ENCODE measurements at regions not wholly inside any gene's neighbourhood (a gene's known extent, or its start where the extent isn't known, plus 50 kb on each side); places are given as distances from the start of the nearest gene placed in this dataset.

- Histone ChIP-seq H3K4me3 (ENCODE audit: low read length, poor library complexity, severe bottlenecking) (no peak overlapping the region), H3K4me1 (ENCODE audit: insufficient read depth, low read length, poor library complexity, severe bottlenecking) (no peaks in the 10 kb centered on the region), H3K9me2 (replicated peaks; ENCODE audit: low read depth, low read length) (no peaks in the 10 kb centered on the region), H3F3A (ENCODE audit: low read depth) (no peaks in the 10 kb centered on the region), H3K79me2 (ENCODE audit: insufficient read depth, low read length) (no peaks in the 10 kb centered on the region), H2AFZ (ENCODE audit: low read length) (no peak overlapping the region), H3K4me2 (ENCODE audit: low read depth, low read length, poor library complexity, severe bottlenecking) (no peak overlapping the region), H3K9ac (ENCODE audit: low read depth, low read length, poor library complexity, severe bottlenecking) (no peak overlapping the region), H3K9me3 (ENCODE audit: insufficient read depth, low read depth, low read length) (no peaks in the 10 kb centered on the region), H3K36me3 (ENCODE audit: insufficient read depth, low read length) (no peaks in the 10 kb centered on the region), H4K20me1 (ENCODE audit: insufficient read depth, low read length, poor library complexity, severe bottlenecking) (no peaks in the 10 kb centered on the region), H3K27me3 (ENCODE audit: insufficient read depth, low read length, poor library complexity, severe bottlenecking) (no peaks in the 10 kb centered on the region)
- TF ChIP-seq CTCF (conservative IDR thresholded peaks at IDR 0.05; ENCODE audit: low read length) (no peak), EZH2phosphoT487 (IDR thresholded peaks at IDR 0.05; ENCODE audit: borderline replicate concordance) (no peak)
Measured at GRCh38 chr1:214979191-214979590, 103.3 kb upstream of the KCNK2 start.

GRCh38 chr1:214980921-214981320, 101.6 kb upstream of the KCNK2 start:
- H3K27me3 ChIP-seq (ENCODE audit: insufficient read depth, low read length, poor library complexity, severe bottlenecking): no peaks in the 10 kb centered on the region
- H4K20me1 ChIP-seq (ENCODE audit: insufficient read depth, low read length, poor library complexity, severe bottlenecking): no peaks in the 10 kb centered on the region
- TF ChIP-seq EZH2phosphoT487 (IDR thresholded peaks at IDR 0.05; ENCODE audit: borderline replicate concordance): no peak
- TF ChIP-seq CTCF (conservative IDR thresholded peaks at IDR 0.05; ENCODE audit: low read length): no peak
- no peak overlapping the region for H3K9ac ChIP-seq (ENCODE audit: low read depth, low read length, poor library complexity, severe bottlenecking)
- H3K9me3 ChIP-seq (ENCODE audit: insufficient read depth, low read depth, low read length): no peaks in the 10 kb centered on the region
- no peaks in the 10 kb centered on the region for H3K79me2 ChIP-seq (ENCODE audit: insufficient read depth, low read length)
- H3K4me1 ChIP-seq (ENCODE audit: insufficient read depth, low read length, poor library complexity, severe bottlenecking): no peaks in the 10 kb centered on the region
- no peak overlapping the region for H3K4me2 ChIP-seq (ENCODE audit: low read depth, low read length, poor library complexity, severe bottlenecking)
- H3K4me3 ChIP-seq (ENCODE audit: low read length, poor library complexity, severe bottlenecking): no peak overlapping the region
- H3F3A ChIP-seq (ENCODE audit: low read depth): no peaks in the 10 kb centered on the region
- H3K9me2 ChIP-seq (replicated peaks; ENCODE audit: low read depth, low read length): no peaks in the 10 kb centered on the region
- no peak overlapping the region for H2AFZ ChIP-seq (ENCODE audit: low read length)
- no peaks in the 10 kb centered on the region for H3K36me3 ChIP-seq (ENCODE audit: insufficient read depth, low read length)

- no peak overlapping the region for H3K4me2 ChIP-seq (ENCODE audit: low read depth, low read length, poor library complexity, severe bottlenecking)
- no peak overlapping the region for H2AFZ ChIP-seq (ENCODE audit: low read length)
- H3K36me3 ChIP-seq (ENCODE audit: insufficient read depth, low read length): no peaks in the 10 kb centered on the region
- H3K9ac ChIP-seq (ENCODE audit: low read depth, low read length, poor library complexity, severe bottlenecking): no peak overlapping the region
- no peaks in the 10 kb centered on the region for H4K20me1 ChIP-seq (ENCODE audit: insufficient read depth, low read length, poor library complexity, severe bottlenecking)
- no peaks in the 10 kb centered on the region for H3K4me1 ChIP-seq (ENCODE audit: insufficient read depth, low read length, poor library complexity, severe bottlenecking)
- no peaks in the 10 kb centered on the region for H3F3A ChIP-seq (ENCODE audit: low read depth)
- no peaks in the 10 kb centered on the region for H3K79me2 ChIP-seq (ENCODE audit: insufficient read depth, low read length)
- H3K9me3 ChIP-seq (ENCODE audit: insufficient read depth, low read depth, low read length): no peaks in the 10 kb centered on the region
- no peak overlapping the region for H3K4me3 ChIP-seq (ENCODE audit: low read length, poor library complexity, severe bottlenecking)
- no peaks in the 10 kb centered on the region for H3K9me2 ChIP-seq (replicated peaks; ENCODE audit: low read depth, low read length)
- TF ChIP-seq EZH2phosphoT487 (IDR thresholded peaks at IDR 0.05; ENCODE audit: borderline replicate concordance): no peak
- no peak for TF ChIP-seq CTCF (conservative IDR thresholded peaks at IDR 0.05; ENCODE audit: low read length)
- H3K27me3 ChIP-seq (ENCODE audit: insufficient read depth, low read length, poor library complexity, severe bottlenecking): no peaks in the 10 kb centered on the region
Measured at GRCh38 chr1:214983126-214983869, 99.2 kb upstream of the KCNK2 start.
